Endothelial cell of umbilical vein (primary cell): ENCODE measurements at regions not wholly inside any gene's neighbourhood (a gene's known extent, or its start where the extent isn't known, plus 50 kb on each side); places are given as distances from the start of the nearest gene placed in this dataset.

Experiments
- CTCF ChIP-seq, 2 donors: IDR thresholded peaks; 1 replicate in 1 of 2; 2 replicates in 1 of 2; pipeline ENCODE4 v1.5.1; 2011; ENCODE audit warnings: low read length in 2 of 2, mild to moderate bottlenecking in 2 of 2, moderate library complexity in 2 of 2, control low read depth in 1 of 2, inconsistent platforms in 1 of 2, low read depth in 1 of 2; ENCODE audit not compliant: insufficient read depth in 1 of 2; ENCODE audit errors: extremely low read depth in 1 of 2
- EZH2 ChIP-seq: IDR thresholded peaks from 2 replicates; pipeline ENCODE4 v1.6.1; 2012; ENCODE audit warnings: borderline replicate concordance, low read depth, mild to moderate bottlenecking, moderate library complexity, low read length, inconsistent platforms; ENCODE audit not compliant: severe bottlenecking
- MYC ChIP-seq: IDR thresholded peaks from one replicate; pipeline ENCODE4 v1.6.1; 2011; ENCODE audit warnings: mild to moderate bottlenecking, low read depth, low read length
- POLR2AphosphoS5 ChIP-seq: IDR thresholded peaks from 2 replicates; pipeline ENCODE4 v1.6.1; 2012; ENCODE audit warnings: low read depth, mild to moderate bottlenecking, control low read depth, low read length, moderate library complexity; ENCODE audit not compliant: insufficient read depth

- TF ChIP-seq POLR2AphosphoS5 (no peak), EZH2 (no peak), CTCF (IDR thresholded peaks at IDR 0.05; ENCODE audit: extremely low read depth in 1 of 2, insufficient read depth in 1 of 2, low read depth in 1 of 2, low read length in 2 of 2) (no peak), MYC (no peak)
These were observed 254.8 kb upstream of the SOX11 start for GRCh38 chr2:5437375-5437774.
